H1 (cell line): ENCODE measurements at regions not wholly inside any gene's neighbourhood (a gene's known extent, or its start where the extent isn't known, plus 50 kb on each side); places are given as distances from the start of the nearest gene placed in this dataset.

Source experiments
- CTCF ChIA-PET: fragments of 300-600 bp; sonication (Branson Sonifier 250); formaldehyde crosslinking; loops from one replicate; lab custom pipeline; 2021; ENCODE audit not compliant: partially characterized antibody; lab: Charles Lee
- POLR2A ChIA-PET: fragments of 300-600 bp; sonication (Branson Sonifier 250); formaldehyde crosslinking; loops from one replicate; lab custom pipeline; 2021; ENCODE audit warnings: inconsistent platforms; ENCODE audit not compliant: partially characterized antibody; lab: Charles Lee
- DNase-seq, 2 experiments: peaks; one replicate each; pipeline versions ENCODE4 v3.0.0 to v3.0.0-alpha.2; 2010 to 2022; ENCODE audit warnings: low spot score in 2 of 2, low read depth in 1 of 2, mixed read lengths in 1 of 2
- FAIRE-seq: peaks from 2 replicates; lab custom pipeline; 2011; peaks lifted over from hg19 to GRCh38; lab: Jason Lieb, UNC
- H2AFZ ChIP-seq: 2 replicates; pipeline ENCODE4 v1.8.1; 2012; ENCODE audit warnings: low read length, inconsistent platforms
- H2AK5ac ChIP-seq: 2 replicates; pipeline ENCODE4 v1.6.1; 2013; ENCODE audit warnings: low read depth, low read length
- H2BK120ac ChIP-seq: replicated peaks from 2 replicates; pipeline ENCODE3; 2013; ENCODE audit warnings: low read depth, low read length, inconsistent platforms
- H2BK12ac ChIP-seq: 2 replicates; pipeline ENCODE4 v1.6.1; 2013; ENCODE audit warnings: low read depth, low read length
- H2BK15ac ChIP-seq: 2 replicates; pipeline ENCODE4 v1.6.1; 2013; ENCODE audit warnings: low read length
- H2BK20ac ChIP-seq: 2 replicates; pipeline ENCODE4 v1.6.1; 2013; ENCODE audit warnings: low read length
- H2BK5ac ChIP-seq: 2 replicates; pipeline ENCODE4 v1.6.1; 2013; ENCODE audit warnings: low read depth, low read length
- H3K14ac ChIP-seq: 2 replicates; pipeline ENCODE4 v1.6.1; 2013; ENCODE audit warnings: inconsistent platforms; ENCODE audit not compliant: insufficient read length
- H3K18ac ChIP-seq: 2 replicates; pipeline ENCODE4 v1.6.1; 2013; ENCODE audit warnings: low read length; ENCODE audit errors: extremely low read depth
- H3K23ac ChIP-seq: 2 replicates; pipeline ENCODE4 v1.6.1; 2013; ENCODE audit warnings: inconsistent platforms; ENCODE audit not compliant: insufficient read length
- H3K23me2 ChIP-seq: 2 replicates; pipeline ENCODE4 v1.6.1; 2013; ENCODE audit warnings: low read depth, low read length
- H3K27ac ChIP-seq: 2 replicates; pipeline ENCODE4 v1.6.1; 2011; ENCODE audit warnings: low read depth, low read length, inconsistent platforms
- H3K27me3 ChIP-seq, 4 experiments: replicated peaks in 1 of 4; 1 replicate in 1 of 4; 2 replicates in 3 of 4; pipeline versions ENCODE4 v1.6.1 to v1.8.1; 2011 to 2013; ENCODE audit warnings: low read length in 3 of 4, mild to moderate bottlenecking in 3 of 4, inconsistent platforms in 2 of 4, mixed read lengths in 2 of 4, moderate library complexity in 1 of 4; ENCODE audit not compliant: control insufficient read depth in 3 of 4, insufficient read depth in 3 of 4; ENCODE audit errors: extremely low read depth in 1 of 4
- H3K36me3 ChIP-seq, 4 experiments: 2 replicates each; pipeline versions ENCODE4 v1.6.1 to v1.8.1; 2011 to 2013; ENCODE audit warnings: mild to moderate bottlenecking in 4 of 4, low read length in 3 of 4, moderate library complexity in 2 of 4, control low read depth in 1 of 4, inconsistent platforms in 1 of 4; ENCODE audit not compliant: insufficient read depth in 4 of 4, control insufficient read depth in 2 of 4
- H3K4ac ChIP-seq: replicated peaks from 2 replicates; pipeline ENCODE3; 2013; ENCODE audit warnings: low read length, low read depth, mixed read lengths, inconsistent platforms; ENCODE audit not compliant: insufficient read length
- H3K4me1 ChIP-seq, 4 experiments: replicated peaks in 1 of 4; 1 replicate in 1 of 4; 2 replicates in 3 of 4; pipeline versions ENCODE4 v1.6.1 to v1.8.1; 2011 to 2013; ENCODE audit warnings: low read length in 3 of 4, inconsistent platforms in 2 of 4, mixed read lengths in 1 of 4; ENCODE audit not compliant: insufficient read depth in 4 of 4, control insufficient read depth in 3 of 4
- H3K4me2 ChIP-seq, 2 experiments: 2 replicates each; pipeline versions ENCODE4 v1.6.1 to v1.8.1; 2011 to 2013; ENCODE audit warnings: low read depth in 2 of 2, low read length in 2 of 2, control low read depth in 1 of 2, inconsistent platforms in 1 of 2, mild to moderate bottlenecking in 1 of 2; ENCODE audit not compliant: insufficient read depth in 1 of 2
- H3K4me3 ChIP-seq, 4 experiments: fragments of 200-600, 300-600 bp in 1 of 4; sonication (generic), shearing (Covaris generic), sonication (Bioruptor Twin) in 1 of 4; 2 replicates each; pipeline versions ENCODE4 v1.5.1 to v1.8.1; 2011 to 2016; ENCODE audit warnings: low read length in 4 of 4, low read depth in 3 of 4, control low read depth in 2 of 4, inconsistent platforms in 2 of 4, mild to moderate bottlenecking in 2 of 4, mixed read lengths in 1 of 4, moderate library complexity in 1 of 4; ENCODE audit not compliant: insufficient read depth in 2 of 4; ENCODE audit errors: extremely low read depth in 1 of 4
- H3K56ac ChIP-seq: replicated peaks from 2 replicates; pipeline ENCODE3; 2013; ENCODE audit warnings: low read depth, mild to moderate bottlenecking, mixed read lengths, low read length, inconsistent platforms; ENCODE audit not compliant: insufficient read length
- H3K79me1 ChIP-seq: 2 replicates; pipeline ENCODE4 v1.6.1; 2013; ENCODE audit warnings: low read depth, low read length, control low read depth
- H3K79me2 ChIP-seq, 2 experiments: 2 replicates each; pipeline versions ENCODE4 v1.6.1 to v1.8.1; 2012 to 2013; ENCODE audit warnings: low read length in 2 of 2, mild to moderate bottlenecking in 2 of 2, inconsistent platforms in 1 of 2; ENCODE audit not compliant: insufficient read depth in 2 of 2, control insufficient read depth in 1 of 2
- H3K9ac ChIP-seq, 4 experiments: replicated peaks in 1 of 4; 1 replicate in 1 of 4; 2 replicates in 3 of 4; pipeline versions ENCODE4 v1.6.1 to v1.8.1; 2011 to 2013; ENCODE audit warnings: low read depth in 3 of 4, low read length in 3 of 4, control low read depth in 2 of 4, mild to moderate bottlenecking in 2 of 4, moderate library complexity in 2 of 4, inconsistent platforms in 1 of 4; ENCODE audit errors: extremely low read depth in 1 of 4
- H3K9me3 ChIP-seq, 2 experiments: 2 replicates each; pipeline versions ENCODE4 v1.6.1 to v1.8.1; 2012 to 2013; ENCODE audit warnings: mild to moderate bottlenecking in 2 of 2, moderate library complexity in 2 of 2, control low read depth in 1 of 2, inconsistent platforms in 1 of 2, low read depth in 1 of 2, low read length in 1 of 2, mixed read lengths in 1 of 2; ENCODE audit not compliant: insufficient read depth in 2 of 2
- H4K20me1 ChIP-seq, 2 experiments: replicated peaks in 1 of 2; 2 replicates each; pipeline versions ENCODE3 to v1.8.1; 2011 to 2013; ENCODE audit warnings: inconsistent platforms in 2 of 2, low read length in 2 of 2, mild to moderate bottlenecking in 1 of 2; ENCODE audit not compliant: insufficient read depth in 2 of 2, control insufficient read depth in 1 of 2
- H4K5ac ChIP-seq: 2 replicates; pipeline ENCODE4 v1.6.1; 2013; ENCODE audit warnings: low read length, low read depth, mixed read lengths, inconsistent platforms; ENCODE audit not compliant: insufficient read length
- H4K8ac ChIP-seq: 2 replicates; pipeline ENCODE4 v1.8.0; 2013; ENCODE audit warnings: mild to moderate bottlenecking, moderate library complexity, low read length, inconsistent platforms; ENCODE audit not compliant: insufficient read depth; ENCODE audit errors: extremely low read depth
- H4K91ac ChIP-seq: replicated peaks from 2 replicates; pipeline ENCODE3; 2013; ENCODE audit warnings: low read length, mixed read lengths, inconsistent platforms; ENCODE audit not compliant: insufficient read length
- ATF2 ChIP-seq: IDR thresholded peaks from 2 replicates; pipeline ENCODE4 v1.6.1; 2012; ENCODE audit warnings: low read length, inconsistent platforms
- BRCA1 ChIP-seq: IDR thresholded peaks from 2 replicates; pipeline ENCODE4 v1.6.1; 2012; ENCODE audit warnings: low read depth, low read length, improper control_type of control experiment
- CHD1 ChIP-seq: IDR thresholded peaks from 2 replicates; pipeline ENCODE4 v1.6.1; 2012; ENCODE audit warnings: low read depth, low read length, improper control_type of control experiment
- EGR1 ChIP-seq: IDR thresholded peaks from 2 replicates; pipeline ENCODE4 v1.6.1; 2011; ENCODE audit warnings: low read depth, low read length, borderline replicate concordance
- EZH2 ChIP-seq: fragments of 200-600 bp; sonication (generic); IDR thresholded peaks from 2 replicates; pipeline ENCODE4 v1.7.1; 2012; ENCODE audit warnings: low read depth, mild to moderate bottlenecking, moderate library complexity, low read length, inconsistent platforms; ENCODE audit not compliant: severe bottlenecking
- POLR2AphosphoS5 ChIP-seq: IDR thresholded peaks from 2 replicates; pipeline ENCODE4 v1.6.1; 2011; ENCODE audit warnings: low read depth, low read length
- RAD21 ChIP-seq, 2 experiments: IDR thresholded peaks in 1 of 2; conservative IDR thresholded peaks in 1 of 2; 2 replicates each; pipeline ENCODE4 v1.6.1; 2011; ENCODE audit warnings: low read depth in 2 of 2, low read length in 2 of 2, improper control_type of control experiment in 1 of 2, inconsistent platforms in 1 of 2, mild to moderate bottlenecking in 1 of 2, moderate library complexity in 1 of 2
- SIRT6 ChIP-seq: IDR thresholded peaks from one replicate; pipeline ENCODE4 v1.7.1; 2012; ENCODE audit warnings: low read length, inconsistent platforms
- SIX5 ChIP-seq: IDR thresholded peaks from 2 replicates; pipeline ENCODE4 v1.6.1; 2011; ENCODE audit warnings: mild to moderate bottlenecking, low read depth, low read length
- SRF ChIP-seq: IDR thresholded peaks from 2 replicates; pipeline ENCODE4 v1.6.1; 2011; ENCODE audit warnings: mild to moderate bottlenecking, low read depth, low read length, moderate library complexity
- USF2 ChIP-seq: IDR thresholded peaks from 2 replicates; pipeline ENCODE4 v1.6.1; 2011; ENCODE audit warnings: low read length, improper control_type of control experiment
- WGBS, 2 experiments: shearing (Covaris generic) in 1 of 2; methylation state at CpG; one replicate each; pipeline versions ENCODE4 v1.1.6 to v1.1.7; 2013 to 2015; ENCODE audit warnings: low lambda C conversion rate in 2 of 2, mixed read lengths in 2 of 2, inconsistent platforms in 1 of 2, low coverage in 1 of 2, missing lambda C conversion rate in 1 of 2; ENCODE audit not compliant: insufficient replicate concordance in 2 of 2, insufficient coverage in 1 of 2, insufficient read length in 1 of 2; ENCODE audit errors: extremely low coverage in 1 of 2, missing lambda C conversion rate in 1 of 2; 5-methylcytosine and 5-hydroxymethylcytosine counted together

- FAIRE-seq (no peak), DNase-seq (peak in 1 of 2 experiments; percentile 43)
- H2BK5ac ChIP-seq, result no peak overlapping the region
- no peak overlapping the region for H2BK120ac ChIP-seq
- no peak overlapping the region for H3K4me3 ChIP-seq
- no peak overlapping the region for H4K91ac ChIP-seq
- no peaks in the 10 kb centered on the region for H3K36me3 ChIP-seq
- CTCF ChIA-PET, result interaction anchor here (1.3 to 2.6 kb wide), 4 partner anchors 13 to 44 kb away, joined by 3 to 10 read pairs (median 6); no protein-coding TSS in a partner anchor
- no peaks in the 10 kb centered on the region for H3K27me3 ChIP-seq
- peaks cover 0 to 33% (median 19%) of the 10 kb centered on the region in 4 experiments; a peak in 6 of 7 replicates for H3K4me1 ChIP-seq
- no peak overlapping the region for H4K5ac ChIP-seq
- H3K4ac ChIP-seq, result no peak overlapping the region
- peaks cover 0 to 3% of the 10 kb centered on the region in 2 experiments; a peak in 1 of 4 replicates for H3K9me3 ChIP-seq
- no peak overlapping the region for H4K8ac ChIP-seq
- no peak overlapping the region for H3K4me2 ChIP-seq
- H3K79me1 ChIP-seq, result peaks cover 2% of the 10 kb centered on the region; the same call in 1 of the 2 replicates
- no peak overlapping the region for H3K14ac ChIP-seq
- WGBS, 2 experiments, result 72% methylated on average over 9 of the region's 9 CpGs; no CpG with 5 or more reads in 1 of the 2 experiments
- H3K23me2 ChIP-seq, result no peaks in the 10 kb centered on the region
- no peak overlapping the region for H3K27ac ChIP-seq
- H2BK20ac ChIP-seq, result no peak overlapping the region
- no peak overlapping the region for H3K9ac ChIP-seq
- H2BK12ac ChIP-seq, result no peak overlapping the region
- H3K79me2 ChIP-seq, result no peaks in the 10 kb centered on the region
- no peak for TF ChIP-seq EGR1
- no peak for TF ChIP-seq SIRT6
- TF ChIP-seq RAD21 (IDR thresholded peaks at IDR 0.05 in 1 of 2, conservative IDR thresholded peaks at IDR 0.05 in 1 of 2; ENCODE audit: low read depth in 2 of 2, low read length in 2 of 2), result no peak
- TF ChIP-seq SRF, result no peak
- TF ChIP-seq BRCA1, result no peak
- no peak for TF ChIP-seq ATF2
- no peak for TF ChIP-seq USF2
- TF ChIP-seq POLR2AphosphoS5, result no peak
- no peak for TF ChIP-seq EZH2
- TF ChIP-seq CHD1, result no peak
- TF ChIP-seq SIX5, result no peak
- H3K18ac ChIP-seq, result no peak overlapping the region
- no peaks in the 10 kb centered on the region for H4K20me1 ChIP-seq
- POLR2A ChIA-PET, result interaction anchor here (1.2 to 3.0 kb wide), 2 partner anchors 13 to 37 kb away, joined by 4 to 10 read pairs; no protein-coding TSS in a partner anchor
- no peak overlapping the region for H3K23ac ChIP-seq
- no peak overlapping the region for H2AFZ ChIP-seq
- no peak overlapping the region for H2BK15ac ChIP-seq
- no peak overlapping the region for H3K56ac ChIP-seq
- H2AK5ac ChIP-seq, result no peak overlapping the region
These were observed 50.3 kb upstream of the HGFAC start for GRCh38 chr4:3391422-3391821.
